Fibroblast of peridontal ligament (primary cell): ENCODE measurements at regions not wholly inside any gene's neighbourhood (a gene's known extent, or its start where the extent isn't known, plus 50 kb on each side); places are given as distances from the start of the nearest gene placed in this dataset.
"Not testable (repeated sequence)": the region's sequence is repeated elsewhere in the genome, so short reads cannot be mapped to it uniquely, and the experiment has no call there.

Experiments used
- DNase-seq: peaks from one replicate; pipeline ENCODE4 v3.0.0-alpha.2; 2010; ENCODE audit errors: extremely low read depth

GRCh38 chr14:25699981-25700380 lies 650.0 kb upstream of the STXBP6 start:
- DNase-seq = no peak

GRCh38 chr14:25698111-25698510 lies 648.2 kb upstream of the STXBP6 start:
- no peak for DNase-seq

DNA sequence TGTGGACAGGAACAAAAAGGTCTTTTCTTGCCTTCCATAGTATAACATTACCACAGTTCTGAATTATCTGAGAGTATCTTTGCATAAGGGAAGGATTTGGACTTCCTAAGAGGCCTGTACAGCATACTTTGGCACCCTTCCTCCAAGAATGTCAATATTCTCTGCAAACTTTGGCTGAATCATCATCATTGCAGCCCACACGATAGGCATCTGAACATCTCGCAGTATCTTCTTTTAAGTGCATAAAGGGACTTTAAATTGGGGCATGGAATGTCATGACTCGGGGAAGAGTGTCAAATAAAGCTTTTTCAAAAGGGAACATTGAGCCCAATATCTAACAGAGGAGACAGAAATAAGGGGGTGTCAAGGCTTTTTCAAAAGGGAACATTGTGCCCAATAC lies 646.2 kb upstream of the STXBP6 start:
- DNase-seq = no peak

- DNase-seq = no peak
Observed at GRCh38 chr14:25685004-25685403, 635.1 kb upstream of the STXBP6 start.

GRCh38 chr14:25680934-25681333 lies 631.0 kb upstream of the STXBP6 start:
- no peak for DNase-seq

DNA sequence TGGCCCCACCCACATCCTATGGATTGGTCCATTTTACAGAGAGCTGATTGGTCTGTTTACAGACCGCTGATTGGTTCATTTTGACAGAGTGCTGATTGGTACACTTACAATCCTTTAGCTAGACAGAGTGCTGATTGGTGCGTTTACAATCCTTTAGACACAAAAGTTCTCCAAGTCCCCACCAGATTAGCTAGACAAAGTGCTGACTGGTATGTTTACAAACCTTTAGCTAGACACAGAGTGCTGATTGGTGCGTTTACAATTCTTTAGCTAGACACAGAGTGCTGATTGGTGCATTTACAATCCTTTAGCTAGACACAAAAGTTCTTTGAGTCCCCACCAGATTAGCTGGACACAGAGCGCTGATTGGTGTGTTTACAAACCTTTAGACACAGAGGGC lies 630.6 kb upstream of the STXBP6 start:
- not testable (repeated sequence) for DNase-seq

GRCh38 chr14:25677111-25677510 lies 627.2 kb upstream of the STXBP6 start:
- no peak for DNase-seq

- DNase-seq = no peak
Observed at GRCh38 chr14:25667387-25667786, 617.4 kb upstream of the STXBP6 start.

GRCh38 chr14:25666877-25667276 lies 616.9 kb upstream of the STXBP6 start:
- DNase-seq = no peak

- DNase-seq = no peak
Observed at GRCh38 chr14:25658988-25659387, 609.0 kb upstream of the STXBP6 start.

- no peak for DNase-seq
Observed at GRCh38 chr14:25630447-25630846, 580.5 kb upstream of the STXBP6 start.

- no peak for DNase-seq
Observed at GRCh38 chr14:25628978-25629377, 579.0 kb upstream of the STXBP6 start.

DNA sequence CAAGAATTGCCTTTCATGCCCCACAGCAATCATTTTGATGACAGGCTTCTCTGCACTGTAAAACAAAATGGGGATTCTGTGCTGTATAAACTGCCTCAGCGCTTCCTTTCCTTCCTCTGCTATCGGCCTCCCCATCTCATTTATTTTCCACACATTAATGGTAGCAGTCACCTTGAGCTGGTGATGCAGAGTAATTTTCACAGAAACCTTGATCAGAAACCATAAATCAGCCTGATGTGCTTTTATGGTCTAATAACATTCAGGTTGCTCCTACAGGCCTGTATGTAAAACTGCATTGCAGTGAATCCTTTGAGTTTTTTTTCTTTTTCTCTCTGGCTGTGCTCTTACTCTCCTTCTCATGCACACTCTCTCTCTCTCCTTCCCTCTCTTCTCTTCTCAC lies 578.4 kb upstream of the STXBP6 start:
- no peak for DNase-seq

GRCh38 chr14:25626986-25627385 lies 577.0 kb upstream of the STXBP6 start:
- DNase-seq = no peak

GRCh38 chr14:25622763-25623162 lies 572.8 kb upstream of the STXBP6 start:
- DNase-seq = no peak

- no peak for DNase-seq
Observed at GRCh38 chr14:25620515-25620914, 570.6 kb upstream of the STXBP6 start.

DNA sequence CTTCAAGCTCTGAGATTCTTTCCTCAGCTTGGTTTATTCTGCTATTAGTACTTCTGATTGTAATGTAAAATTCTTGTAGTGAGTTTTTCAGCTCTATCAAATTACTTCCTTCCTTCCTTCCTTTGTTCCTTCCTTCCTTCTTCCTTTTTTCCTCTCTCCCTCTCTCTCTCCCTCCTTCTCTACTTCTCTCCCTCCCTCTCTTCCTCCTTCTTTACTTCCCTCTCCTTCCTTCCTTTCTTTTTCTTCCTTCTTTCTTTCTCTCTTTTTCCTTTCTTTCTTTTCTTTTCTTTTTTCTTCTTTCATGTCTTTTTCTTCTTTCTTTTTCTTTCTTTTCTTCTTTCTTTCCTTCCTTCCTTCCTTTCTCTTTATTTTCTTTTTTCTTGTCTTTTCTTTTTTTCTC lies 565.2 kb upstream of the STXBP6 start:
- DNase-seq = no peak

- no peak for DNase-seq
Observed at GRCh38 chr14:25607192-25607591, 557.2 kb upstream of the STXBP6 start.

- DNase-seq = no peak
Observed at GRCh38 chr14:25602106-25602505, 552.2 kb upstream of the STXBP6 start.

DNA sequence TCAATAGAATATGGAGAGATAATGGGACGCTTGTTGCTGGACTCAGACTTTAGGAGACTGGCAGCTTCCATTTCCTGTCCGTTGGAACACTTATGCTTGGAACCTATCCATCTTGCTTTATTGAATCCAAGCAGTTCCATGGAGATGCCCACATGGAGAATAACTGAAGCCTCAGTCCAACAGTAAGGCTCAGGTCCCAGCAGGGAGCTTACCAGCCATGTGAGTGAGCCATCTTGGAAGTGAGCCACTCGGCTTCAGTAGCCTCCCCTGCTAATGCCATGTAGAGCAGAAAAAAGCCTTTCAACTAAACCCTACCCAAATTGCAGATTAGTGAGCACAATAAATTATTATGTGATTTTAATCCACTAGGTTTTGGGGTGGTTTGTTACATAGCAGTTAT lies 538.8 kb upstream of the STXBP6 start:
- no peak for DNase-seq

DNA sequence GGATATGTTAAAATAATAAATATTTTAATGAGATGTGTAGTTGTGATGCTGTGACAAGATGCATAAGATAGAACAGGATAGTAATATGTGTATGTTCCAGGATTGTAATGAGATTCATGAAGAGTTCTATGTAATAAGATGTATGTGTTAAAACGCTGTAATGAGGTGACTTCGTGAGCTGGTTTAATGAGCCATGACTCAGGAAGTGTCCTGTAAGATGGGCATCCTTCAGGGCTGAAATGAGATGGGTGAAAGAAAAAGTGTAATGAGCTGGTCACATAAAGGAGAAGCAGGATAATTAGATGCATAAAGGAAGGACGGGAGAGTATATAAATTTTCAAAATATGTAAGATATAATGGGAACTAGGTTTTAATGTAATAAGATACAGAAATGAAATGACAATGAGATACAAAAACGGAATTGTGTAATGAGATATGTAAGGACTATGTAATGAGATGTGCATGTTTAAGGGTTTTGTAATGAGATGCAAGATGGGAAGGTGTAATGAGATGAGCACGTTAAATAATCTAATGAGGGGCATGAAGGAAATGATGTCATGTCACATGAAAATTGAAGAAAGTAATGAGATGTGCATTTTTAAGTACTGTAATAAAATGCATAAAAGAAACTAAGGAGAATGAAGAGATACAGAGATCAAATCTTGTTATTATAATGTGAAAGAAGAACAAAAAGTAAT lies 524.8 kb upstream of the STXBP6 start:
- DNase-seq = no peak

- DNase-seq = no peak
Observed at GRCh38 chr14:25570483-25570882, 520.5 kb upstream of the STXBP6 start.

GRCh38 chr14:25557466-25557865 lies 507.5 kb upstream of the STXBP6 start:
- no peak for DNase-seq

GRCh38 chr14:25552826-25553225 lies 502.9 kb upstream of the STXBP6 start:
- DNase-seq = no peak
